A549 (cell line): ENCODE measurements at regions not wholly inside any gene's neighbourhood (a gene's known extent, or its start where the extent isn't known, plus 50 kb on each side); places are given as distances from the start of the nearest gene placed in this dataset.

Source experiments
- ATAC-seq, 2 experiments: fragments of 200-7000 bp in 1 of 2; fragments of >200 bp in 1 of 2; cut with Nextera tagmentation in 1 of 2; cut with Tn5 transposase in 1 of 2; 3 replicates each; pipeline versions ENCODE4 v1.8.0 to v1.9.1; 2018 to 2020; ENCODE audit warnings: mild to moderate bottlenecking in 1 of 2, moderate library complexity in 1 of 2
- CTCF ChIA-PET: fragments of 300-600 bp; sonication (Branson Sonifier 250); formaldehyde crosslinking; extraction: SDS; loops from one replicate; lab custom pipeline; 2021; ENCODE audit warnings: antibody characterized with exemption, inconsistent platforms; lab: Yijun Ruan, JAX
- POLR2A ChIA-PET: fragments of 350-600 bp; formaldehyde crosslinking; extraction: SDS; loops from one replicate; lab custom pipeline; 2021; ENCODE audit warnings: antibody characterized with exemption, inconsistent platforms; lab: Yijun Ruan, JAX
- DNase-seq, 2 experiments: peaks; one replicate each; pipeline versions ENCODE4 v3.0.0 to v3.0.0-alpha.2; 2011 to 2016; ENCODE audit warnings: low read depth in 1 of 2, low spot score in 1 of 2
- FAIRE-seq: peaks from 2 replicates; lab custom pipeline; 2011; peaks lifted over from hg19 to GRCh38; lab: Jason Lieb, UNC
- H3K27ac ChIP-seq, 2 experiments: fragments of >200 bp; sonication (Bioruptor Twin); formaldehyde crosslinking; 3 replicates each; pipeline ENCODE4 v1.5.1; 2016 to 2017
- H3K4me1 ChIP-seq: fragments of >200 bp; sonication (Bioruptor Twin); formaldehyde crosslinking; 3 replicates; pipeline ENCODE4 v1.6.1; 2016
- H3K4me2 ChIP-seq: fragments of >200 bp; sonication (Bioruptor Twin); formaldehyde crosslinking; 3 replicates; pipeline ENCODE4 v1.6.1; 2016
- H3K4me3 ChIP-seq: fragments of >200 bp; sonication (Bioruptor Twin); formaldehyde crosslinking; 3 replicates; pipeline ENCODE4 v1.5.1; 2016
- H3K9me3 ChIP-seq: fragments of >200 bp; sonication (Bioruptor Twin); formaldehyde crosslinking; 3 replicates; pipeline ENCODE4 v1.6.1; 2016
- CEBPB ChIP-seq, 2 experiments: fragments of >200 bp in 1 of 2; sonication (Bioruptor Twin) in 1 of 2; formaldehyde crosslinking in 1 of 2; IDR thresholded peaks; 2 replicates each; pipeline ENCODE4 v1.6.1; 2012 to 2016
- CHD2 ChIP-seq: fragments of 150-350 bp; IDR thresholded peaks from 2 replicates; pipeline ENCODE4 v1.6.1; 2014; ENCODE audit warnings: low read length; ENCODE audit not compliant: partially characterized antibody
- ESRRA ChIP-seq: fragments of 150-350 bp; IDR thresholded peaks from 2 replicates; pipeline ENCODE4 v1.6.1; 2014; ENCODE audit warnings: mild to moderate bottlenecking, low read length, borderline replicate concordance
- FOSB ChIP-seq: fragments of 250-450 bp; sonication (Bioruptor Pico); IDR thresholded peaks from 2 replicates; pipeline ENCODE4 v1.5.0; 2020; ENCODE audit warnings: mild to moderate bottlenecking, moderate library complexity
- HOXB5 ChIP-seq: fragments of 250-450 bp; sonication (Bioruptor Pico); IDR thresholded peaks from 2 replicates; pipeline ENCODE4 v1.5.0; 2020; ENCODE audit warnings: mild to moderate bottlenecking, moderate library complexity
- JUN ChIP-seq, 2 experiments: fragments of >200 bp; sonication (Bioruptor Twin); formaldehyde crosslinking; IDR thresholded peaks; 2 replicates in 1 of 2; 3 replicates in 1 of 2; pipeline ENCODE4 v1.6.1; 2016 to 2017
- JUNB ChIP-seq: fragments of >200 bp; sonication (Bioruptor Twin); formaldehyde crosslinking; IDR thresholded peaks from 2 replicates; pipeline ENCODE4 v1.6.1; 2016
- MAFK ChIP-seq: fragments of 450-650 bp; IDR thresholded peaks from 2 replicates; pipeline ENCODE4 v1.6.1; 2014; ENCODE audit not compliant: partially characterized antibody
- MAZ ChIP-seq: fragments of 150-350 bp; IDR thresholded peaks from 2 replicates; pipeline ENCODE4 v1.6.1; 2014; ENCODE audit warnings: antibody characterized with exemption, low read depth, low read length, borderline replicate concordance
- MYC ChIP-seq: IDR thresholded peaks from 2 replicates; pipeline ENCODE4 v1.6.1; 2012; ENCODE audit warnings: mild to moderate bottlenecking, inconsistent platforms, low read length, improper control_type of control experiment, borderline replicate concordance
- NR3C1 ChIP-seq: fragments of >200 bp; sonication (Bioruptor Twin); formaldehyde crosslinking; IDR thresholded peaks from 3 replicates; pipeline ENCODE4 v1.6.1; 2017
- RAD21 ChIP-seq, 2 experiments: fragments of >200 bp in 1 of 2; sonication (Bioruptor Twin) in 1 of 2; formaldehyde crosslinking in 1 of 2; IDR thresholded peaks in 1 of 2; conservative IDR thresholded peaks in 1 of 2; 2 replicates in 1 of 2; 3 replicates in 1 of 2; pipeline ENCODE4 v1.6.1; 2012 to 2018; ENCODE audit warnings: inconsistent platforms in 1 of 2
- RARB ChIP-seq: fragments of 250-450 bp; sonication (Bioruptor Pico); IDR thresholded peaks from 2 replicates; pipeline ENCODE4 v1.8.0; 2021; ENCODE audit warnings: mild to moderate bottlenecking, moderate library complexity
- RFX5 ChIP-seq: fragments of 450-650 bp; IDR thresholded peaks from 2 replicates; pipeline ENCODE4 v1.7.1; 2014; ENCODE audit warnings: antibody characterized with exemption, mild to moderate bottlenecking, moderate library complexity
- RNF2 ChIP-seq: fragments of 200-600 bp; sonication (generic); IDR thresholded peaks from 2 replicates; pipeline ENCODE4 v1.6.1; 2016; ENCODE audit warnings: low read depth, mild to moderate bottlenecking, antibody characterized with exemption, moderate library complexity, borderline replicate concordance
- TP53 ChIP-seq: fragments of 250-450 bp; sonication (Bioruptor Pico); IDR thresholded peaks from 2 replicates; pipeline ENCODE4 v1.5.0; 2021; ENCODE audit warnings: mild to moderate bottlenecking, moderate library complexity
- ZFP36 ChIP-seq: fragments of 450-650 bp; IDR thresholded peaks from 2 replicates; pipeline ENCODE4 v1.6.1; 2014; ENCODE audit warnings: borderline replicate concordance; ENCODE audit not compliant: partially characterized antibody
- ZSCAN20 ChIP-seq: fragments of 250-450 bp; sonication (Bioruptor Pico); IDR thresholded peaks from 2 replicates; pipeline ENCODE4 v1.8.0; 2022; ENCODE audit warnings: mild to moderate bottlenecking, moderate library complexity
- WGBS: methylation state at CpG from one replicate; pipeline ENCODE4 v1.1.6; 2017; ENCODE audit errors: missing lambda C conversion rate; 5-methylcytosine and 5-hydroxymethylcytosine counted together
- TF ChIP-seq, protein P1 (sequence below): fragments of 150-350 bp; IDR thresholded peaks from 2 replicates; pipeline ENCODE4 v1.6.1; 2014; ENCODE audit warnings: low read depth, mild to moderate bottlenecking, low read length
- TF ChIP-seq, protein P2 (sequence below): fragments of 200-600 bp; sonication (generic); IDR thresholded peaks from 2 replicates; pipeline ENCODE4 v1.6.1; 2016; ENCODE audit warnings: antibody characterized with exemption, mild to moderate bottlenecking, moderate library complexity
- TF ChIP-seq, protein P3 (sequence below): fragments of >200 bp; sonication (Bioruptor Twin); formaldehyde crosslinking; IDR thresholded peaks from 3 replicates; pipeline ENCODE4 v1.6.1; 2016

DNA sequence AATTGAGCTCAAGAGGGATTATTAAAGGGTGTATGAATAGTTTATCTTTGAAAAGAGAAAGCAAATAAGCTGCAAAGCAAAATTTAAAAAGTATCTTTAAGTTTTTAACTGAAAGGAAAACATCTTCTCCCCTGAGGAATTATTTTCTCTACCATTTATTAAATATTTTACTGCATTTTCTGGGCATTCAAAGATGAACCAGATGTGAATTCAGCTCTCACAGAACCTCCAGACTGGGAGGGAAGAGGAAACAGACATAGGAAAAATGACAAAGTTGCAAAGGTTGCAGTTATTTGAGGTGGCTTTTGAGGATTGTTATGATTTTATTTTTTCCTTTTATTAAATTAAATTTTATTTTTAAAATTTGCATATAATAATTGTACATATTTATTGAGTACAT is 122.7 kb upstream of the SESN3 start:
- Histone ChIP-seq H3K4me2 (no peak overlapping the region), H3K4me3 (no peak overlapping the region), H3K27ac (no peak overlapping the region), H3K4me1 (peaks cover under 1% of the 10 kb centered on the region; the same call in 2 of the 3 replicates), H3K9me3 (no peaks in the 10 kb centered on the region)
- DNase-seq = no peak
- CTCF ChIA-PET = no interaction called here
- FAIRE-seq = no peak
- POLR2A ChIA-PET = no interaction called here
- no peak for TF ChIP-seq RNF2
- TF ChIP-seq HOXB5 (CRISPR knock-in tag) = no peak
- no peak for TF ChIP-seq JUN (IDR thresholded peaks at IDR 0.05)
- no peak for TF ChIP-seq ZFP36
- TF ChIP-seq RARB (CRISPR knock-in tag) = no peak
- no peak for TF ChIP-seq MAFK
- no peak for TF ChIP-seq TP53 (CRISPR knock-in tag)
- TF ChIP-seq, protein P1, sequence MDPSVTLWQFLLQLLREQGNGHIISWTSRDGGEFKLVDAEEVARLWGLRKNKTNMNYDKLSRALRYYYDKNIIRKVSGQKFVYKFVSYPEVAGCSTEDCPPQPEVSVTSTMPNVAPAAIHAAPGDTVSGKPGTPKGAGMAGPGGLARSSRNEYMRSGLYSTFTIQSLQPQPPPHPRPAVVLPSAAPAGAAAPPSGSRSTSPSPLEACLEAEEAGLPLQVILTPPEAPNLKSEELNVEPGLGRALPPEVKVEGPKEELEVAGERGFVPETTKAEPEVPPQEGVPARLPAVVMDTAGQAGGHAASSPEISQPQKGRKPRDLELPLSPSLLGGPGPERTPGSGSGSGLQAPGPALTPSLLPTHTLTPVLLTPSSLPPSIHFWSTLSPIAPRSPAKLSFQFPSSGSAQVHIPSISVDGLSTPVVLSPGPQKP = no peak
- no peak for TF ChIP-seq JUNB
- TF ChIP-seq RAD21 (conservative IDR thresholded peaks at IDR 0.05 in 1 of 2, IDR thresholded peaks at IDR 0.05 in 1 of 2) = no peak
- TF ChIP-seq MYC = no peak
- no peak for TF ChIP-seq NR3C1
- TF ChIP-seq FOSB (CRISPR knock-in tag) = no peak
- TF ChIP-seq MAZ = no peak
- no peak for TF ChIP-seq ESRRA
- no peak for ATAC-seq

DNA sequence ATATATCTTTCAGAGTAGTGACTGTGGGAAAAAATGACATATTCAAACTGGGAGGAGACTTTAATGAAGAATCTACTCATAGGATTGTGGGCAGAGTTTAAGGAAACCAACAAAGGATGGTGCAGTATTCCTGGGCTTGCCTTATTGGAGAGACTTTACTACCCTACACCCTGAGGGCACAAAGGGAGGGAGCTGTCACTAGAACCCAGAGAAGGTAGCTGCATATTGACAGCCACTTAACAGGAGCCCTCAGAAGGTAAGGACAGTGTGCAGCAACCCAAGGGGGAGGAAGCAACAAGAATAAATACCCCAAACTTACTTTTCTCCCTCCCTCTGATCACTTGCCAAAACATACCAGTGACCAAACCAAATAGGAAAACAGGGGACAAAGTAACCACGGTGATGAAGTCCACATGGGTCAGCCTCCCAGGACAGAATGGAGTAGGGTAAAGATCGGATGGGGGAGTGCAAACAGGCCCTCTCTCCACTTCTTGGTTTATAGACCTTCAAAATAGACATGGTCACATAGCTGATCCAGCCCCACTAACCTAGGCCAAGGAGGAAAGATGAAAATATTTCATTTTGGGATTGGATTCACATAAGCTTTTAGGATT is 121.8 kb upstream of the SESN3 start:
- no peak overlapping the region for H3K4me3 ChIP-seq
- no peak overlapping the region for H3K27ac ChIP-seq
- no peak for FAIRE-seq
- WGBS = 60% methylated on average over 2 of the region's 2 CpGs
- POLR2A ChIA-PET = no interaction called here
- no peaks in the 10 kb centered on the region for H3K4me1 ChIP-seq
- TF ChIP-seq ZFP36 (no peak), CHD2 (no peak), RFX5 (no peak), ZSCAN20 (no peak), CEBPB (IDR thresholded peaks at IDR 0.05) (no peak)
- TF ChIP-seq, protein P2, sequence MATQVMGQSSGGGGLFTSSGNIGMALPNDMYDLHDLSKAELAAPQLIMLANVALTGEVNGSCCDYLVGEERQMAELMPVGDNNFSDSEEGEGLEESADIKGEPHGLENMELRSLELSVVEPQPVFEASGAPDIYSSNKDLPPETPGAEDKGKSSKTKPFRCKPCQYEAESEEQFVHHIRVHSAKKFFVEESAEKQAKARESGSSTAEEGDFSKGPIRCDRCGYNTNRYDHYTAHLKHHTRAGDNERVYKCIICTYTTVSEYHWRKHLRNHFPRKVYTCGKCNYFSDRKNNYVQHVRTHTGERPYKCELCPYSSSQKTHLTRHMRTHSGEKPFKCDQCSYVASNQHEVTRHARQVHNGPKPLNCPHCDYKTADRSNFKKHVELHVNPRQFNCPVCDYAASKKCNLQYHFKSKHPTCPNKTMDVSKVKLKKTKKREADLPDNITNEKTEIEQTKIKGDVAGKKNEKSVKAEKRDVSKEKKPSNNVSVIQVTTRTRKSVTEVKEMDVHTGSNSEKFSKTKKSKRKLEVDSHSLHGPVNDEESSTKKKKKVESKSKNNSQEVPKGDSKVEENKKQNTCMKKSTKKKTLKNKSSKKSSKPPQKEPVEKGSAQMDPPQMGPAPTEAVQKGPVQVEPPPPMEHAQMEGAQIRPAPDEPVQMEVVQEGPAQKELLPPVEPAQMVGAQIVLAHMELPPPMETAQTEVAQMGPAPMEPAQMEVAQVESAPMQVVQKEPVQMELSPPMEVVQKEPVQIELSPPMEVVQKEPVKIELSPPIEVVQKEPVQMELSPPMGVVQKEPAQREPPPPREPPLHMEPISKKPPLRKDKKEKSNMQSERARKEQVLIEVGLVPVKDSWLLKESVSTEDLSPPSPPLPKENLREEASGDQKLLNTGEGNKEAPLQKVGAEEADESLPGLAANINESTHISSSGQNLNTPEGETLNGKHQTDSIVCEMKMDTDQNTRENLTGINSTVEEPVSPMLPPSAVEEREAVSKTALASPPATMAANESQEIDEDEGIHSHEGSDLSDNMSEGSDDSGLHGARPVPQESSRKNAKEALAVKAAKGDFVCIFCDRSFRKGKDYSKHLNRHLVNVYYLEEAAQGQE = no peak
- TF ChIP-seq, protein P3, sequence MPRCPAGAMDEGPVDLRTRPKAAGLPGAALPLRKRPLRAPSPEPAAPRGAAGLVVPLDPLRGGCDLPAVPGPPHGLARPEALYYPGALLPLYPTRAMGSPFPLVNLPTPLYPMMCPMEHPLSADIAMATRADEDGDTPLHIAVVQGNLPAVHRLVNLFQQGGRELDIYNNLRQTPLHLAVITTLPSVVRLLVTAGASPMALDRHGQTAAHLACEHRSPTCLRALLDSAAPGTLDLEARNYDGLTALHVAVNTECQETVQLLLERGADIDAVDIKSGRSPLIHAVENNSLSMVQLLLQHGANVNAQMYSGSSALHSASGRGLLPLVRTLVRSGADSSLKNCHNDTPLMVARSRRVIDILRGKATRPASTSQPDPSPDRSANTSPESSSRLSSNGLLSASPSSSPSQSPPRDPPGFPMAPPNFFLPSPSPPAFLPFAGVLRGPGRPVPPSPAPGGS = no peak
- no peak for DNase-seq
- H3K9me3 ChIP-seq = no peaks in the 10 kb centered on the region
- H3K4me2 ChIP-seq = no peak overlapping the region
- no peak for ATAC-seq
- CTCF ChIA-PET = no interaction called here
